Lower leg skin (tissue), 4 donors: ENCODE measurements at regions not wholly inside any gene's neighbourhood (a gene's known extent, or its start where the extent isn't known, plus 50 kb on each side); places are given as distances from the start of the nearest gene placed in this dataset.

ENCODE experiments used
- DNase-seq, 2 donors: peaks; one replicate each; pipeline ENCODE4 v3.0.0-alpha.2; 2019; ENCODE audit warnings: low spot score in 2 of 2
- H3K4me3 ChIP-seq: fragments of 200-600 bp; sonication (generic); 2 replicates; pipeline ENCODE4 v1.5.1; 2017; ENCODE audit warnings: mild to moderate bottlenecking, low read depth; ENCODE audit not compliant: poor library complexity, severe bottlenecking
- CTCF ChIP-seq, 3 donors: fragments of 450-650 bp; IDR thresholded peaks; one replicate each; pipeline ENCODE4 v1.5.1; 2016; ENCODE audit warnings: antibody characterized with exemption in 3 of 3, mild to moderate bottlenecking in 3 of 3, moderate library complexity in 2 of 3
- POLR2A ChIP-seq, 2 donors: fragments of 450-650 bp; IDR thresholded peaks; one replicate each; pipeline ENCODE4 v1.6.1; 2016 to 2017; ENCODE audit warnings: antibody characterized with exemption in 2 of 2, mild to moderate bottlenecking in 1 of 2, moderate library complexity in 1 of 2
- WGBS, 2 donors: methylation state at CpG; one replicate each; pipeline ENCODE4 v1.1.5; 2018; 5-methylcytosine and 5-hydroxymethylcytosine counted together
- intact Hi-C: fragments of 100-400 bp; cut with DNase I; formaldehyde crosslinking; loops from one replicate; pipeline ENCODE4 v1.15.0; 2023; ENCODE audit warnings: low total_unique reads

- no peak overlapping the region for H3K4me3 ChIP-seq
- TF ChIP-seq CTCF (IDR thresholded peaks at IDR 0.05) (no peak), POLR2A (IDR thresholded peaks at IDR 0.05) (no peak)
- intact Hi-C loops, result no loop called here
- no peak for DNase-seq
Observed at GRCh38 chr6:113281014-113281413, 576.1 kb upstream of the MARCKS start.

DNA sequence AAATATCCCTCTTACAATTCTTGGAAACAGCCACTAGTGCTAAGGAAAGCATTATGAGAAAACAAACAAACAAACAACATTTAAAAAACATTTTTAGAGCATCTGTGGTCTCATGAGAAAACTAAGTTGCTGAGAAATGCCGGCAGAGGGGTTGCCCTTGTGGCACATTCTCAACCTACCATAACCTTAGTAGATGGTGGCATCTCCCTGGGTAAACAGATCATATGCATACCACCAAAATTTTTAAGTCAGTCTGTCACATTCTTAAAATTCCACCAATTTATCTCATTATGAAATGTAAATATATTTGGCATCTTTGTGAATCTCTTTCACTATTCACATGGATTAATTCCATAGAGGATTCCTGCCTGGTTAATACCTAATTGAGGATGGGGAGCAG is 575.7 kb upstream of the MARCKS start:
- DNase-seq, result no peak
- WGBS, 2 donors, result 68 to 72% methylated on average over 1 of the region's 1 CpG
- H3K4me3 ChIP-seq, result no peak overlapping the region
- intact Hi-C loops, result no loop called here
- TF ChIP-seq POLR2A (IDR thresholded peaks at IDR 0.05), result no peak
- no peak for TF ChIP-seq CTCF (IDR thresholded peaks at IDR 0.05)

GRCh38 chr6:113287396-113287795 is 569.7 kb upstream of the MARCKS start:
- 85 to 86% methylated on average over 2 of the region's 2 CpGs for WGBS, 2 donors
- no peak overlapping the region for H3K4me3 ChIP-seq
- intact Hi-C loops, result no loop called here
- DNase-seq, result no peak
- no peak for TF ChIP-seq CTCF (IDR thresholded peaks at IDR 0.05)
- no peak for TF ChIP-seq POLR2A (IDR thresholded peaks at IDR 0.05)

- H3K4me3 ChIP-seq, result no peak overlapping the region
- intact Hi-C loops, result no loop called here
- 87 to 92% methylated on average over 1 of the region's 1 CpG for WGBS, 2 donors
- no peak for DNase-seq
- TF ChIP-seq CTCF (IDR thresholded peaks at IDR 0.05) (no peak), POLR2A (IDR thresholded peaks at IDR 0.05) (no peak)
Observed at GRCh38 chr6:113288409-113288808, 568.7 kb upstream of the MARCKS start.

DNA sequence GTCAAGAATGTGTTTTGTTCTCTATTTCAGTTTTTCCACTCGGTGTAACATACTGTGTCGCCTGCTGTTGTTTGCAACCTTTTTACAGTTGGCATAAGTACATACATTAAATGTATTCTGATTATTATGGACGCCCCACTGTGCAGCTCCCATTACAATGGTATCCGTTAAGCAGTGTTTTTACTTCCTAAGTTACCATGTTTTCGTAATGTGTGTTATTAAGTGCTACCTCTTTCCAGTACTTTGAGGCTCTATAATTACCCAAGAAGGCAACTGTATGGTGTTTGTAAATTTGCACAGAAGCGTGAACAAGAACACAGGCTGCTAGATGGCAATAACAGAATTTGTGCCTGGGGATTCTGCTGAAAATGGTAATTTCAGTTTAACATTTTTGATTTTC is 568.0 kb upstream of the MARCKS start:
- WGBS, 2 donors, result 91 to 95% methylated on average over 6 of the region's 6 CpGs
- intact Hi-C loops, result no loop called here
- H3K4me3 ChIP-seq, result no peak overlapping the region
- TF ChIP-seq POLR2A (IDR thresholded peaks at IDR 0.05) (no peak), CTCF (IDR thresholded peaks at IDR 0.05) (no peak)
- DNase-seq, result no peak

DNA sequence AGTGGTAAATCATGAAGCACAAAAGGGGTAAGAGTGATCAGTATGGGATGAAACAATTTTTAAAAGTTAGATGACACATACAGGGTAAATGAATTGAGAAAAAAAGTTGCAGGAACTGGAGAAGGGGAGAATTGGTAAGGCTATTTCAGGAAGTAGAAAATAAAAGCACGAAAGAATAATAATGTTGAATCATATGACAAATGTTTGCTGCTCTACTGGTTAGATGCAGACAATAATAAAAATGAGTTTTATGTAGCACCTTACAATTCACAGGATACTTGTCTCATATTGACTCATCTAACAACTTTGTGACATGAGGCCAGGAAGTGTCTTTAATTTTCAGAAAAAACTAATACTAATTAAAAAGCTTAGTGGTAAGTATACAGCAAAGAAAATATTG is 566.5 kb upstream of the MARCKS start:
- intact Hi-C loops, result no loop called here
- WGBS, 2 donors, result 86 to 89% methylated on average over 1 of the region's 1 CpG
- TF ChIP-seq CTCF (IDR thresholded peaks at IDR 0.05), result no peak
- no peak for TF ChIP-seq POLR2A (IDR thresholded peaks at IDR 0.05)
- no peak overlapping the region for H3K4me3 ChIP-seq
- no peak for DNase-seq
